ENCODE measurements at regions not wholly inside any gene's neighbourhood (a gene's known extent, or its start where the extent isn't known, plus 50 kb on each side); places are given as distances from the start of the nearest gene placed in this dataset.

DNA sequence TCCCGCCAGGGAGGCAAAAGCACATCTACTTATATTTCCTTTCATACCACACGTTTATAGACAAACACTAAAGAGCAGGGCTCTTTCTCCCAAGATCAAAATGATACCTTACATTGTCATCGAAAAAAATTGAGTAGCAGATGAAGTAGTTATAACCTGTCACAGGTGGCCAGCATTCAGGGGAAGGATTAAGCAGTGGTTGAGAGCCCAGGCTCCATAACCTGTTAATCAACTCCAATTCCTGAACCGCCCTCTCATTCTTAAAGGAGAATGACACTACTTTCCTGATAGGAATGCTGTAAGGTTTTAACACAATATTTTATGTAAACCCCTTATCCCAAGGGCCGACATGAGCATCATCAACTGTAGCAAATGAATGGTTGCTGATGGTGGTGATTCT, 268.9 kb upstream of the KCNIP4 start:
- no peak for DNase-seq

DNA sequence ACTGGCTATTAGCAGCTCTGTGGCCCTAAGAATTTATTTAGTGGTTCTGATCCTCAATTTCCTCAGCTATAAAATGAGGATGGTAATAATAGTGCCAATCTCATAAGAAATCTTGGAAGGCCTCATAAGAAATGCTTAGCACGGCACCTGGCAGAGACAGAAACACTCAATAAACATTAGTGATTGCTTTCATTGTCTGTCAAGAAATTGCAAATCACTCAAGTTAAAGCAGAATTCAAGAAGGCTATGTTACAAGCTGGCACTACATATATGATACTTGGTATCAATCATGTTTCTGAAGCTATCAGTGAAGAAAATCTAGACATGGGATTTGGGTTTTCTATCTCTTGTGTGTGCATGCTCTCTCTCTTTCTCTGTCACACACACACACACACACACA, 267.7 kb upstream of the KCNIP4 start:
- no peak for DNase-seq

DNA sequence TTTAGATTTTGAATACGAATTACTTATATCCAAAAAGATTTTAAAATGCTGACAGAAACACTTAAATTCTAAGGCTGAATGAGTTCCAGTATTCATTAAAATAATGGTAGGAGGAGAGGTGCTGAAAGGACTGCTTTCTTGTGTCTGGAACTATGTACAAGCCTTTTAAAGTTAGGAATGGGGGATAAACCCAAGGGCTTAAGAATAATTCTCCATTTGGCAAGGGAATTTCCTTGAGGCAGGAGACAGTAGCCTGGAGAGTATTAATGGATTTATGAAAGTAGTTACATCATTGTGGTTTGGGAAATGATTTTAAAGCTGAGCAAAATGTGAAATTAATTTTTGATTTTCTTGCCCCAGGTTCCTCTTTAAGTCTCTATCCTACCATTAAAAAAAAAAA, 266.5 kb upstream of the KCNIP4 start:
- no peak for DNase-seq

DNA sequence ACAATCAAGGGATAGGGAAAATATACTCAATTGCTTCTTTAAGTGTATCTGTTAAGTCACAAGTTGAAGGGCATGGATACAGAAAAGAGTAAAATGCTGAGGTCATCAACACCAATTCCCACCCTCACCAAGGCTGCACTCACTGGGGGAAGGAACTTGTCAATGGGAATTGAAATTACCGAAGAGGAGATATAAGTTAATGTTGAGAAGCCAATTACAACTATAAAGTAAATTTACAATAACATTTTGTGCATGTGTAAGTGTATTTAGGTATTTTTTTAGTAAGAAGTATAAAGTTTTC, 255.1 kb upstream of the KCNIP4 start:
- DNase-seq = no peak

DNA sequence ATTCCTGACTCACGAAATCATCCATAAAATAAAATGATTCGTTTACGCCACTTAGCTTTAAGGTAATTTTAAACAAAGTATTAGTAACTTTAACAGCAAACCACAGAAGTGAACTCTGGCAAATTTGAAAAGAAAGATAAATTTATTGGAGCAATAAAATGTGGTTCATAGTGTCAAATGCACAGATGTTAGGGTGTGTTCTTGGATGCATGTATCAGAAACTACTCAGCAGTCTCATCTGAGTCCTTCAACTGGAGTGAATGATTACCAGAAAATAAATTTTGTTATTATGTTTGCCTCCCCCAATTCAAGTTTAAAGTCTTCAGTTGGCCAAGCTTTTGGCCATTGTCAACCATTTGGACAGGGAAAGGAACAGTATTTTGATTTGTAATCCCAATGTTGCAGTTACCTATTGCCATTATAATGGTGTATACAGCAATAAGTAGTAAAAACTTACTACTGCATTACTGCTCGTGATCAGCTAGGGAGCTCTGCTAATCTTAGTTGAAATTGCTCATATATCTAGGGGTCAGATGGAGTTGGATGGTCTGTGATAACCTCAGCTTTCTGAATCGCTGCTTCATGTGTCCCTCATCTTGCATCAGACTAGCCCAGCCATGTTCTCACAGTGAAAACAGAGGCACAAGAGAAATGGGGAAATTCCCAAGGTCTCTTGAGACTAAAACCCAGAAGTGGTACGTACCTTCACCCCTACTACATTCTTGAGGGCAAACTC, 254.6 kb upstream of the KCNIP4 start:
- DNase-seq = no peak

DNA sequence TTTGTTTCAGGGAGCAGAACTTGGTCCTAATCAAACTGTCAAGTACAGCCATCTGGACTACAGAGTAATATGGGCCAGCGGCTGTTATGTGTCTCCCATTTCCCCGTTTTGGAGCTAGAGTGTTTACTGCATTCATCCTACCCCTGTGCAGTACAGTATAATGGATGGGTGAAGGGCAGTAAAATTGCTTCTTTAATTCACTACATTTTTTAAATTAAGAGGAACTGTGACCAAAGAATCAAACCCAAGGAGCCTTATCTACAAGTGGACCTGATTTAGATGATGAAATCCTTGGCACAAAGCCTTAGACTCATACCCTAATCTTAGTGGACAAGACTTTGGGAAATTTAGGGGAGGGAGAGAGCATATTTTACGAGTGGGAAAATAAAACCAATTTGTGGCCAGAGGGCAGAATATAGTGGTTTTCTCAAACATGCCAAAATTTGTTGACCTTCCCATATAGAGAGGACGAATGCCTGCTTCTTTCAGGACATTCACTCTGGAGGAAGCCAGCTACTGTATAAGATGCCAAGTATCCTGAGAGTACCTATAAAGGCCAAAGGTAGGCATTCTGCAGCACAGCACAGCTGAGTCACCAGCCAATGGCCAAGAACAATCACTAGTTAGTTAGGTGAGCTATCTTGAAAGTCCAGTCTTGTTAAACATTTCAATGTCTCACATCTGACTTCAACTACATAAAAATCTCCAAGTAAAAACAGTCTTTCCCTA, 253.8 kb upstream of the KCNIP4 start:
- no peak for DNase-seq

DNA sequence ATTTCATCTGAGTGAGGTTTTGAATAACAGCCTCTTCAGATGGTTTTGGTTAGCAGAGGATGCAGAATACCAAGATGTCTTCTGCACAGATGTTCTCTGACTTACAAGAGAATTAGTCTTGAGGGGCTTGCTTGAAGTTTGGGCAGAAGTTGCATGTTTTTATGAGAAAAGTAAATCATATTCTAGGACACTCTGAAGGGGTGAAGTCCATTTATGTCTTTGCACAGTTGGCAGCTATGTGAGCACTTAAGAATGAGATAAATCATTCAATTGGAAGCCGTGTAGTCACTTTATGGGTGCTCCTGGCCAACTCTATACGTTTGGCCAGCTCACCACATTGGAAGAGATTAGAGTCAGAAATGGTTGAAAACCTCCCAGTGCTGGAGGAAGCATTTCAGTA, 252.7 kb upstream of the KCNIP4 start:
- no peak for DNase-seq

DNA sequence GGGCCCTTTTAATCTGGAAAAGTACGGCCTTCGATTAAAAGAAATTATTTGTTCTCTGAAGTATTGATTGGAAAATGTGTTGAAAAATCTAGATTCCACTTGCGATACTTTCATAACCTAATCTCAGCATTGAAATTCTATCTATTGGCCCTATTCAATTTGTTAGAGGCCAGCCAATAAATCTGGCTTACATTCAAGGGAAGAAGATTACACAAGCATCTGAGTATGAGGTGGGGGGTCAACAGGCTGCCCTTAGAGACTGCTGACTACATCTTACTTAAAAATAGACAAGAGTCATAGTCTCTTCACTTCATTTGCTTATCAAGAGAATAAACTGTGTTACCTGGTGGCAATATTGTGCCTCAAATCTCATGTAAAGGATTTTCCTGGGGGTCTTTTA, 248.0 kb upstream of the KCNIP4 start:
- DNase-seq = no peak

DNA sequence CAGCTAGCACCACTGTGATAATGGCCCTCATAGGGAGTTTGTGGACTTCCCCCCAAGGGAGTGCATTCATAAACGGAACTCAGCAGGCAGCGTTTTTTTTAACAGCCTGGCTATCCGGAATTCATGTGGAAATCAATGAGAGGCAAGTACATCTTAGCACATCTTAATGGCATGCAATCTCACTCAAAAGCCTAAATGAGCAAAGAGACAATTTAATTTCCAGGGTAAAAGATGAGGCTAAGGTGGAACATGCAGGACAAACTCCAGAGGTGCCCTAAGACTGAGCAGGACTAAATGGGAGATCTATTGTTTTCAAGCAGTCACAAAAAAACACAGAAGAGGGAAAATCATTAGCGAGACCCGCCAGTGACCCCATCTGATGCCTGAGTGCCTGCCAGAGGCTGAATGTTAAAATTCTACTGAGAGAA, 243.5 kb upstream of the KCNIP4 start:
- DNase-seq = no peak

DNA sequence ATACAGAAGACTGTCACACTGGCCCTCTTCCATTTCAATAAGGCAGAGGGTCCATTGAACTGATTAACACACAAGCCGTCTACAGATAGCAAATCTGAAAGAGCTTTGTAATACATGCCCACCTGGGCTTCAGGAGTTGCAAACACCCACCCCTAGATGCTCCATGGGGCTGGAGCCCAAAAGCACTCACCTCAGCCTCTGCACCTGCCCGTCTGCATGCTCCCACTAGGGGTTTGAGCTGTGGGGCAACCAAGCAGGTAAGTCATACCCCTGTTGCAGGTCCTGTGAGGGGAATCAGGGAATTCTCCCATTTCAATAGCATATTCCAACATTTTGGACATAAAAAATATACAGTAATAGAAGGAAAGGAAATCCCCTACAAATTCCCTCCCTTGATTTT, 243.0 kb upstream of the KCNIP4 start:
- DNase-seq = no peak

DNA sequence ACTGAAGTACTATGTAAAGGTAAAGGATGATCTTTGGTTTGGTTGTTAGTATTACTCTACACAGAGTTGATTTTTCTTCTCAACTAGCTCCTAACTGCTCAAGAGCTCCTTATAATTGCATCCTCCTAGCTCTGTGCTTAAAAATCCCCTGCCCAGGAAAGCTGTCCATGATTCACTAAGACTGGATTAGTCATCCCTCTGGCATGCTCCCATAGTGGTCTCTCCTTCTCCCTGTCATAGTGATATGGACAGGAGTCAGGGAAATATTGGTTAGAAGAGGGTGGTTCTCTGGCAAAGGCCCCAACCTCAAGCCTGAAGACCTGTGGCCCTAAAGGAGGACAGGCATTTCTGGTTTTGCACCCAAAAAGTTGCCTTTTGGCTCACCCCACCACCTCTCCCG, 242.3 kb upstream of the KCNIP4 start:
- no peak for DNase-seq

DNA sequence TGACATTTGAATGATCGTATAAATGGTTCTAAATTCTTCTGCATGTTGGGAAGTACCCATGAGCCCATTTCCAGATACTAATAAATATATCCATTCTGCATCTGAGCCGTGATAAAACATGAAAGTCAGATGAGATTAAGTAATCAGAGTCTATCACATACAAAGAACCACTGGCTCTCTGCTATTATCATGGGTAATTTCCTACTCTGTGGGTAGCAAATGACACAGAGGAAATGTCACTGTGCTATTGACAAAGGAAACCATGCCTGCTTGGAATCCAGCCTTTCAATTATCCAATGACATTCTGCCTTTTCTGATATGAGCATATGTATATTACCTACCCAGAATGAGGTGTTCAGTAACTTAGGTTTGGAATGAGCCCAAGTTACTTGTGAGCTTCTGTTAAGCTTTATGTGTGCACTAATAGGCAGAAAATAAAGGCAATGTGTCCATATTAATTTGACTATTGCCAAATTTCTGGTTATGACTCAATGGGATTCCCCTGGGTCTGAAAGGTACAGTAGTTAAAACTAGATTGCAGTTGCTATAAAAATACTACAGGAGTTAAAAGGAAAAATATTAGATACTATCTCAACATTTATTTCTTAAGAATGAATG, 238.7 kb upstream of the KCNIP4 start:
- DNase-seq = no peak

DNA sequence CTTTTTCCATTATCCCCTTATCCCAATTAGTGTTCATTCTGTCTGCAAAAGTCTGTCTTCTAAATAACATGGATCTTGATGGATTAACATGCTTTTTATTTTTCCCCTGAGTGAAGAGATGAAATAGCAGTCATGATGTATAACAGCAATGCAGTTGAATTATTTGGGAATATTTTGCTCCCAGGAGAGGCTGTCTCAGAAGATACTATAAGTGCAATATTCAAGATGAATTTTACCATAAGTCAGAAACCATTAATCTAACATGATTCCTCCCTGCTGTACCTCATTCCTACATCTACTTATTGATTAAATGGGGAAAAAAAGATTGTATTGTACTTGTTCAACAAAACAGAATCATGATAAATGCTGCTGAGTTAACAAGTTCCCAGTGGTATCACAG, 233.2 kb upstream of the KCNIP4 start:
- DNase-seq = no peak

DNA sequence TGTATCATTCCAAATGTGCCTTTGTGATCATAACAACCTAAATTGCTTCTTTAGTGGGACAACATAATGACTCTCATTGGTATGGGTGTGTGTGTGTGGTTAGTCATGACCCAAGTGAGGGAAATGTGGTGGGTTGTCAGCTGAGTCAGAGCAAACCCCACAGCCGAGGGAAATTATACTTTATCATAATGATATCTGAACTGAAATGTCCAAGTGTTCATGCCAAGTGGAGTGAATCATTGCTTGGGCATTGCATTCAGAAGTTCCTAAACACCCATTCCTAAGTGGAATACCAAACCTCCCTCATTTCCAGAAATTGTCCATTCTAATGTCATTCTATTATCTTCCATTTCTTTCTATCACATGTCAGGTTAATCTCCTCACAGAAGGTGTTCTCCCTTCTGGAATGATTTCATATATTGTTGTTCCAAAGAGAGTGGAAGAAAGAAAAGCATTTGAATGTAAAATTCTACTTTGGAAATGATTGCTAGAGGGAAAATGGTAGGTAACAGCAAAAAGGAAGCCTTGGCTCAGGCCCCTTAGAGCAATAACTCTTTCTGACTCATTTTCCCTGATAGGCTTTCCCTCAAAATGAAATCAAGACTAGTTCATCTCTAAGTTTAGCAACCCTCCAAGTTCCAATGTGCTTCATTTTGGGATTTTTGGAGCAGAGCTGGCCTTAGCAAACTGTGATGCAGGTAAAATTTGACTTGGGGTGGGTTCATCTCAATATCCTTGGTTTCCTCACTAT, 230.7 kb upstream of the KCNIP4 start:
- DNase-seq = no peak

DNA sequence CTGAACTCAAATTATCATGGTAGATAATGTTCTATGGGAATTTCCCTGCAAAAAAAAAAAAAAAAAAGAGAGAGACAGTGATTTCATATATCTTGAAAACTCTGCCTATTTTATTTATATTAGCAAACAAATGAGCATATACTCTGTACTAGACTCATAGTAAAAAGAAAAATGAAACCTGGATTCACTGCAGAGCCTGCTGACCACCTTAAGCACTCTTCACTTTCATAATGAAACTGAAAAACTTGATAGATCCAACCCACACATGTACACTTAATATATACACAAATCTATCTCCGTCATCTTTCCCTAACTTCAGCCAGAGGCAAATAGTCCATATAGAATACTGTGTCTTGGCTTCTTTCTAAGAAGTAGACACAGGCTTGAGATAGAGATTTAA, 226.1 kb upstream of the KCNIP4 start:
- no peak for DNase-seq

DNA sequence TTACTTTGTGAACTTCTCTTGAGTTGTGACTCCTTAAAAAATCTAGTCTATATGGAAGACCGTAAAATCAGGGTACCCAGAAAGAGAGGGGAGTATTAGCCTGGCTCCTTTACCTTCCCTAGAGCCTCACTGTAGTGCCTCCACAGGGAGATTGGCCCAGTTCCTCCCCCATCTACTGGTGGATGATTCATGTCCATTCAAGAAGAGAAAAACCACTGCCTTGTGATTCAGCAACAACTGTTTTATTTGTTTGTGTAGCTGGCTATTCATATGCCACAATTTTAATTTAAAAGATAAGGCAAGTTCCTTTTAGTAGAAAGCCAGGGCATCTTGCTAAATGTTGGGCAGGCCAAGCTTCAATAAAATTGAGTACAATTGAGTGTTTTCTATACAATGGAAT, 221.8 kb upstream of the KCNIP4 start:
- DNase-seq = no peak

DNA sequence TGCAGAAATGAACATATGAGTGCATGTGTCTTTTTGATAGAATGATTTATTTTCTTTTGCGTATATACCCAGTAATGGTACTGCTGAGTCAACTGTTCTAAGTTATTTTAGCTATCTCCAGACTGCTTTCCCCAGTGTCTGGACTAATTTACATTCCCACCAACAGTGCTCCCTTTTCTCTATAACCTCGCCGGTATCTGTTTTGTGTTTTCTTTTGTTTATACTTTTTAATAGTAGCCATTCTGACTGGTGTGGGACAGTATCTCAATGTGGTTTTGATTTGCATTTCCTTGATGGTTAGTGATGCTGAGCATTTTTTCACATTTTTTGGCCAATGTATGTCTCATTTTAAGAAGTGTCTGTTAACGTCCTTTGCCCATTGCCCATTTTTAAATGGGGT, 218.6 kb upstream of the KCNIP4 start:
- DNase-seq = no peak

DNA sequence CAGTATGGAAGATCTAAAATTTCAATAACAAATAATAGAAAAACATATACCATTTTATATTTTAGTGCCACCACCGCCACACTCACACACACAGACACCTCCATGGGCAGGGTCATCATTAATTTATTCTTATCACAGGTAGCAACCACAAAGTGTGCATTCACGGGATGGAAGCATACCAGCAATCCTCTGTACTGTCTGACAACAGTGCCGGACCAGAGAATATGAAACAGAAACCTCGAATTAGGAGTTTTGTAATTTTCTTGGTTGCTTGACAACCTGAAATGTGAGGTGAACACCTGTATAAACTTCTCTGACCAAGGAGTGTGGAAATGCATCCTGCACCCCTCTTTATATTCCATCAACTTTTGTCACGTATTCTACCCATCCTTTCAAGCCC, 213.9 kb upstream of the KCNIP4 start:
- no peak for DNase-seq

DNA sequence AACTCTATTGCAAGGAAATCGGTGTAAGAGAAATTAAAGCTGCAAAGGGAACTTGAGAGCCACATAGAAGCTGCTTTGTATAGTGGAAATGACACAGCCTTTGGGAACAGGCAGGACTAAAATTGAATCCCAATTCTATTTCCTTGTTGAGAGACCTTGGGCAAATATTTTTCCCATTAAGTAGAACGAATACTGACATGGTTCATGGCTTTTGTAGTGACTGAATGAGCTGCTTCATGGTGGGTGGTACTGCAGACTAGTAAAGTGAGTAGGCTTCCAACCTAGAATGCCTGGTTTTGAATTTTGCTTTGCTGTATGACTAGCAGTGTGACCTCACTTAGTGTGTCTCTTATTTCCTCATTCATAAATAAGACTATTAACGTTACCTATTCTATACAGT, 182.2 kb upstream of the KCNIP4 start:
- no peak for DNase-seq

DNA sequence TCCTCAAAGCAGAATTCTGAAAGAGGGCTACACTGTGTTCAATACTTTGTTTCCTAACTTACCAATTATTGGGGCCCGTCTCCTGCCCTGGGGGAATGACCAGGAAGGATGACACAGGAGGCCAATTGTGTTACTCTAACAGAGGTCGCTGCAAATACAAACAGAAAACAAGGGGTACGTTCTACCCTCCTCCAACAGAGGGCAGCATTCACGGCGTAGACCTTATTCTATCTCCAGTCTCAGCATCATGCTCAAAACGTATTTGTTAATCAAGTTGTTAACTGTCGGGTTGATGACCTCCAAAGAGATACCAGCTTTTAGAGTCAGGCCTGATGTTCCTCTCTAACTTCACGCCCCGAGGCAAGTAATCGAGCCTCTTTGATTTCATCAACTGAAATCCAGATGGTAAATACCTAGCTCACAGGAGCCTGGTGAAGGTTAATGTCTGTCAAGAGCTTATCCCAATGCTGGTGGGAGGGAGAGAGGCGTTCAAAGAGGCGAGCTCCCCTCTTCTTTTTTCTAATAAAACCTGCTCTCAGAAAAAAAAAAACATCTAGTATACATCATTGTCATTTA, 181.0 kb upstream of the KCNIP4 start:
- DNase-seq = peak; percentile 16

DNA sequence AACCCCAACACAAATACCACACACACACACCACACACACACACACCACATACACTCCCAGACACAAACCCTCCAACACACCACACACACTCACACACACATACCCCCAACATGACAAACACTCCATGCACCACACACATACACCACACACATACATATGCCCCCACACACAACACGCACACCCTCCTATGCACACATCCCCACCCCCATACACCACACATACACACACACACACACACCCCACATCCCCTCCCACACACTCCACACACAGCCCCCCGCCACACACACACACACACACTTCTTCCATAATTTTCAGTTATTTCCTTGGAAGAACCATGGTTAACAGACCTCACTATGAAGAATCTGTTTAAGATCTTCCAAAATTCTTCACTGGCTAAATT, 173.5 kb upstream of the KCNIP4 start:
- no peak for DNase-seq

DNA sequence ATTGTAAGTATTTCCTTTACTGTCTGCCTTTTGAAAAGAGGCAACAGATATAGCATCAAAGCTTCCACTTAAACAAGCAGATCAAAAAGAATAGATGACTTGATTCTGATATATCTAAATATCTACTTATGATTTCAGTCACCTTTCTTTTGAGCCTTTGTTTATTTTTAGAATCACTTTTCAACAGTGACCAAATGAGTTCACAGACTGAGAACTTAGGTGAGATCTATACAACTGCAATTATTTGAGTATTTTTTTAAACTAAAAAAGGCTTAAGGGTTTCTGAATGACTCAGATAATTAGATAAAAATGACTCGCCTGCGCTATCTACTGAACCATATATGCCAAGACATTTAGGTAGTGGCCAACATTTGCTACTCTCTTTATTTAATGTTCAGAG, 166.7 kb upstream of the KCNIP4 start:
- DNase-seq = no peak

DNA sequence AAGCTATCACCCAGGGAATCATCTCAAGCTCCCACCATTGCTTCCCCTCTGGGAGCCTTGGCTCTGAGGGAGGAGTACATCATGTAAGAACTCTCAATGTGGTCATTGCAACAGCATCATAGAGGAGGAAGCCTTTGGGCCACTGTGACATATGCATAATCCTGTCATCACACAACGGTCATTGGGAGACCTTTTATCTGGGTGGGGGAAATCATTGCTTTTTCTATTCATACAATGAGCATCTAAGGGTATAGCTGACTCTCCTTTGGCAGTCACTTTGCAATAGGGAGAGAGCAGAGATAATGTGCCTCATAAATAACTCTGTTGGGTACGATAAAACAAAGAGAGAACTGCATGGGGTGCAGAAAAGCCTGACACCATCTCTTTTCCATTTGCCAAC, 155.2 kb upstream of the KCNIP4 start:
- DNase-seq = no peak

DNA sequence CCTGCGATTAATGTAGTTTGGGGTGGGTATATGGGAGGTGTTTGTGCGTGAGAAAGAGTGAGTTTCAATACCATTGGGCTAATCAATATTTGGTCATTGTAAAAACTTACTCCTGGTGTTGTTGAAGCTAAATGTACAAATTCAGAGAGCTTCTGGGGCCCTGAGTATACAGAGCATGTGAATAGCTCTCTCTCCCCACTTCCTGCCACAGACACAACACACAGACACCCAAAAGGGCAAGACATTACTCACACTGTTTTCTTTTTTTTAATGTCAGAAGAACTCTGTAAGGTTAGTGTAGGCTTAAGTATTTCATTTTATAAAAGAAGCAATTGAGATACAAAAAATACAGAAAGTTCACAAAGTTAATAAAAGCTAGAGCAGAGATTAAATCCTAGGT, 151.3 kb upstream of the KCNIP4 start:
- no peak for DNase-seq
